Fibroblast of villous mesenchyme (primary cell): ENCODE measurements at regions not wholly inside any gene's neighbourhood (a gene's known extent, or its start where the extent isn't known, plus 50 kb on each side); places are given as distances from the start of the nearest gene placed in this dataset.

Experiments
- DNase-seq: peaks from one replicate; pipeline ENCODE4 v3.0.0-alpha.2; 2010; ENCODE audit warnings: low read depth
- H3K4me3 ChIP-seq: 2 replicates; pipeline ENCODE4 v1.5.1; 2011; ENCODE audit warnings: low read depth, mild to moderate bottlenecking, low read length
- TF ChIP-seq, protein P1 (sequence below): IDR thresholded peaks from 2 replicates; pipeline ENCODE4 v1.5.1; 2012; ENCODE audit warnings: low read depth, mild to moderate bottlenecking, low read length; ENCODE audit not compliant: insufficient read depth

DNA sequence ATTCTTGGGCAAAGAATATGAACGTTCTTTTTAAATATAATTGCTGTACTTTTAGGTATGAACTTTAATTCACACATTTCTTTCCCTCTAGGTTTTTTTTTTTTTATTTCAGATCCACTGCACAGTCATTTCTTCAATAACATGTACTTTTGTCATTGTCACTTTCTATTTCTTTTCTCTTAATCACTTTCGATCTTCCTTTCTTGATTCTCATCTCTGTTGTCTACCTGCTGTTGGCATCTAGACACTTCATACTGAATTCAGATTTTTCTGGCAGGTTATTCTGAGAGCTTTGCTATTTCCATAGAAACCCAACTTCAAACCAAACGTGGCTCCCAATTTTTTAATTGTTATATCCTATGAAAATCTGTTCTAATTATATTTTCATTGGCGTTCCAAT is 211.7 kb upstream of the KLF6 start:
- DNase-seq, result no peak
- H3K4me3 ChIP-seq, result no peak overlapping the region
- TF ChIP-seq, protein P1, sequence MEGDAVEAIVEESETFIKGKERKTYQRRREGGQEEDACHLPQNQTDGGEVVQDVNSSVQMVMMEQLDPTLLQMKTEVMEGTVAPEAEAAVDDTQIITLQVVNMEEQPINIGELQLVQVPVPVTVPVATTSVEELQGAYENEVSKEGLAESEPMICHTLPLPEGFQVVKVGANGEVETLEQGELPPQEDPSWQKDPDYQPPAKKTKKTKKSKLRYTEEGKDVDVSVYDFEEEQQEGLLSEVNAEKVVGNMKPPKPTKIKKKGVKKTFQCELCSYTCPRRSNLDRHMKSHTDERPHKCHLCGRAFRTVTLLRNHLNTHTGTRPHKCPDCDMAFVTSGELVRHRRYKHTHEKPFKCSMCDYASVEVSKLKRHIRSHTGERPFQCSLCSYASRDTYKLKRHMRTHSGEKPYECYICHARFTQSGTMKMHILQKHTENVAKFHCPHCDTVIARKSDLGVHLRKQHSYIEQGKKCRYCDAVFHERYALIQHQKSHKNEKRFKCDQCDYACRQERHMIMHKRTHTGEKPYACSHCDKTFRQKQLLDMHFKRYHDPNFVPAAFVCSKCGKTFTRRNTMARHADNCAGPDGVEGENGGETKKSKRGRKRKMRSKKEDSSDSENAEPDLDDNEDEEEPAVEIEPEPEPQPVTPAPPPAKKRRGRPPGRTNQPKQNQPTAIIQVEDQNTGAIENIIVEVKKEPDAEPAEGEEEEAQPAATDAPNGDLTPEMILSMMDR, result no peak

DNA sequence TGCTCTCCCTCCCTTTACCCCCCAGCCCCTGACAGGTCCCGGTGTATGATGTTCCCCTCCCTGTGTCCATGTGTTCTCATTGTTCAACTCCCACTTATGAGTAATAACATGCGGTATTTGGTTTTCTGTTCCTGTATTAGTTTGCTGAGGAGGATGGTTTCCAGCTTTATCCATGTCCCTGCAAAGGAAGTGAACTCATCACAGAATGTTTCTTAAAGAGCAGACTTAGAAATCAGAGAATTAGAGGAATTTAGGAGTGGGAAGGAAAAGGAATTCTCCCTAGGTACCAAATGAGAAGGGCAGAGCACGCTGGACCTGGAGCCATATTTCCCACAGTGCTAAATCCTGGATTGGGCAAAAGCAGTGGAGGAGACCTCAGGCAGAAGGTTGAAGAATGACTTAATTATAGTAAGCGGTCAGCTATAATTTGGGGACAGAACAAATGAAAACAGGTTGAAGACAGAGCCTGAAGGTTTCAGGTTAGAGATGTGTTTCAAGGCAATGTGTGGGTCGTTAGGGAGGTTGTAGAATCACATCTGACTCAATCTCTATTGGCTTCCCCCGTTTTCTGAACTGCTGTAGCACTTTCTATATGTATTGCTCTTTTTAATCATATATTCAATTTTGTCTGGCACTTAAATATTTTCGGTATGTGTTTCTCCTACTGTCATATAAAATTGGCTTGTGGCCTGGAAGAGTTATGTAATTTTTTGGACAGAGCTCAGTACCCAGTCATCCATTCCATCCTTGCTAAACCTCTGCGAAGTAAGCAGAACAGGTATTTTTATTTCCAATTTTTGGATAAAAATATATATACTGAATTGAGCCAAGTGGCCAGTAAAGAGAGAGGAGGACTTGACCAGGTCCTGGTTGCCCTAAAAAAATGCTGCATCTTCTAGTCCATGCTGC is 210.5 kb upstream of the KLF6 start:
- H3K4me3 ChIP-seq, result no peak overlapping the region
- TF ChIP-seq, protein P1, result no peak

DNA sequence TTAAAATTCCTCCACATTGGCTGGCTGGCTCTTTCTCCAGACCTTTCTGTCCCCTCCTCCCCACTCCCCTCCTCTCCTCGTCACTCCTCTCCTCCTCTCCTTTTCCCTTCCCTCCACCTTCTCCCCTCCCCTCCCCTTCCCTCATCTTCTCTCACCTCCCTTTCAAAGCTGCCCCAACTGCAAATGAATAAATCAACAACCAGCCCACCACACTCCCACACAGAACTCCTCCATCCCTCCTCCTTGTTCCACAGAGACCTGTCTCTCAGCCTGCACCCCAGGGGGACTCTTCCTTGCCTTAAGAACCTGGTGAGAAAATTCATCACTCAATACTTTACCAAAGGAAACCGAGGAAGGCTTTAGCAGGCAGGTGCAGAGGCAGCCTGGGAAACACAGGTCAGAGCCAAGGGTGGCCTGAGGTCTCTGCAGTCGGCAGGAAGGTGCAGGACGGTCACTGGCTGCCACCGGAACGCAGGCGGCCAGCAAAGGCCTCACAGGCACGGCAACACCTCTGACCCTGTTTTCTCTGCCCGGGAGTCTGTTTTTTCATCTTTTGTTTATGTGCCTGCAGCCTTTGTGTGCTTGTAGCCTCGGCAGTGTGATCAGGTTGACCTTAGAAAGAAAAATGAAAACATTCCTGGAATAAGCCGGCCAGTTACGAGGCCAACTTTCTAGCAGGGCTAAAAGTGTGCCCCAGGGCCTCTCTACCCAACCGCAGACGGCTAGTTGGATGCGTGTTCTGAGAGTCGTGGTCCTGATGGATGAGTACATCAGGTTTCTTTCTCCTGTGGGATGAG is 207.6 kb upstream of the KLF6 start:
- DNase-seq, result no peak
- H3K4me3 ChIP-seq, result no peak overlapping the region
- TF ChIP-seq, protein P1, result no peak

More for the DNA sequence above, 210.5 kb upstream of the KLF6 start:
- DNase-seq, result peak; percentile 48

DNA sequence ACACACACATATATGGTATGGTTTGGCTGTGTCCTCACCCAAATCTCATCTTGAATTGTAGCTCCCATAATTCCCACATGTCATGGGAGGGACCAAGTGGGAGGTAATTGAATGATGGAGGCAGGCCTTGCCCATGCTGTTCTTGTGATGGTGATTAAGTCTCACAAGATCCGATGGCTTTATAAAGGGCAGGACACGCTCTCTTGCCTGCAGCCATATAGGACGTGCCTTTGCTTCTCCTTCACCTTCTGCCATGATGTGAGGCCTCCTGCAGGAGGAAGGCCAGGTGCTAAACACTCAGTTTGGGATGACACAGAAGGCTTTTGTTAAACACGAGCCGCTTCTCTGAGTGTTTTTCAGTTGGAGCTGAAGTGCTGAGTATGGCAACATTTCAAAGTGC is 205.3 kb upstream of the KLF6 start:
- TF ChIP-seq, protein P1, result no peak
- no peak overlapping the region for H3K4me3 ChIP-seq
- no peak for DNase-seq

DNA sequence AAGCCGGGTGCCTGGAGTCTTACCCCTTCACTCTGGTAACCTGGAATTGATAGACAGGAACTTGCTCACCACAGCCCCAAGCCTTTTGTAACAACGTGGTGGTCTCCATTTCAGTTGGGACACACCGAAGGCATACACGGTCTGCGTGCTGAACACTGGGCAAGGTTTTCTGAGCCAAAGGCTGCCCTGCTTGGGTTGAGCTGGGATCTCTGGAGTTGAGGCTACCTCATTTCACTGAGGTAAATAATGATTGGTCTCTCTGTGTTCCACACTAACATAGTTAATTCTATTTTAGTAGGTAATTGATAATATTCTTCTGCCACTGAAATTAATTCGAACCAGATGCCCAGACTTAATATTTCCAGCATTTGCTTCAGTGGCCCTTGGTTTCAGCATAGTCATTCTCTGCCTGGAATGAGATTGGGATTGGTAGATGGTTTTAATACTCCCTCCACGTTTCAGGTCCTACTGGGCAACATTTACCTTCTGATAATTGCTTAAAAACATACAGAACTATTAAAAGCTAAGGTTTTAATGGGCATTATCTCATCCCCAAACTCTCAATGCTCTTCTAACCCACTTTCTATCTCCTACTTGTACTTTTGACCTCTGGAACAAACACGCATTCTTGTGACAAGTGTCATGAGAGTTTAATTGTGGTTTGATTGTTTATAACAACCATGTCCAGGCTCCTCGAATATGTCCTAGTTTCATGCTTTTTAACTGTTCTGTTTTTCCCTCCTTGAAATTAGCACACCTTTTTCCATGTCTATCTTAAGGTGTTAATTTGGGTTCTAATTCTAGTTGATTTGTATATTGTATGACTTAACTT is 202.3 kb upstream of the KLF6 start:
- TF ChIP-seq, protein P1, result no peak
- H3K4me3 ChIP-seq, result no peak overlapping the region
- no peak for DNase-seq

DNA sequence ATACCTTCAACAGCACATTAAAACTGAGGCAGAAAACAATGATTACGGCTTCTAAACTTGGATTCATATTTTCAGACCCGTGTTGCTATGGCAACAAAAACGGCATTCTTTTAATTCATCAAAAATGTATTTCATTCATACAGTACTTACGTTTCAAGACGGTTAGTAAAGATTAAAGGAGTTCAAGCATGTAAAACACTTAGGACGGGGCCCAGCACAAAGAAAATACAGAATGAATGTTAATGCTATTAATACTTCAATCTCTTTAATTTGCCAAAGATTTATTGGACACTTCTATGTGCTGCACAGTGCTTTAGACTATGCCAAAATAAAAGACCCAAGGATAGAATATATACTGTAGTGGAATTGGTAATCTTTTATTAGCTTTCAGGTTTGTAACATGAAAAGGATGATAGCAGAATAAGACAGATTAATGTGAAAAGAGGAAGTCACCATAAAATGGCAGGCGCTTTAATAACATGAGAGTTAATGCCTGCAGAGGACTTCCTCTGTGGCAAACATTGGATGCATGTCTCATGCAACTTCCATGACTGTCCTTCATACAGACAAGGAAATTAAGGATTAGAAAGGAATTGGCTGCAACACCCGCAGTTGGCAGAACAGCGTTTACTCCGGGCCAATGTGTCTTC is 201.6 kb upstream of the KLF6 start:
- DNase-seq, result no peak
- no peak overlapping the region for H3K4me3 ChIP-seq
- TF ChIP-seq, protein P1, result no peak
